AG20443 (cell line): ENCODE measurements at regions not wholly inside any gene's neighbourhood (a gene's known extent, or its start where the extent isn't known, plus 50 kb on each side); places are given as distances from the start of the nearest gene placed in this dataset.
A peak's percentile ranks its signal among the peaks of the same experiment; 100 is the strongest.

Source experiments
- DNase-seq: peaks from one replicate; pipeline ENCODE4 v3.0.0; 2012; ENCODE audit warnings: low spot score, mixed read lengths

DNA sequence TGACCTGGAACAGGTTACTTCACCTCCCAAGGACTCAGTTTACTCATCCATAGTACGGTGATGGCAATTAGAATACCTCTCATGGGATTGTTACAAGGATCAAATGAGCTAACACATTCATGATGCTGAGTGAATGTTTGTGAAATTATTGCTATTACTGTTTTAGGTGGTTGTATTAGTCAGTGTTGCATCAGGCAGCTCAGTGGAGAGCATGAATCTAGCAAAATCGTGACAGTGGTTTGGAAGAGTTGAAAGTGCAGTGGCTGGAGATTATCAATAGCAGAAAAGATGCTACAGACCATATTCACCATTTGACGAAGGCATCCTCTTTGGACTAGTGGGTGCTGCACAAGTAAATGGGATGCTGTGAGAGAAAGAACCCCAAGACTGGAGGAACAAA is 50.4 kb upstream of the CTNNBL1 start:
- DNase-seq = no peak

DNA sequence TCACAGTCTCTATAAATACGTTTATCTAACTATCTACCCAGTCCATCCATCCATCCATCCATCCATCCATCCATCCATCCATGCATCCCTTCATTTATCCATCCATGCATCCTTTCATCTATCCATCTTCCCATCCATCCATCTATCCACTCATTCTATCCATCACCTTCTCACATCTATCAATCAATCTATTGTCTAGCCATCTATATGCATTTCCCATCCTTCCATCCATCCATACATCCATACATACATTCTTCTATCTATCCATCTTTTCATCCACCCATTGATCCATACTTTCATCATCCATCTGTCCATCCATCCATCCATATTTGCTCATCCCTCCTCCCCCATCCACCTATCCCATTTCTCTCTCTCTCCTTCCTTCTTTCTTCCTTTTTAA is 51.6 kb upstream of the CTNNBL1 start:
- no peak for DNase-seq

- no peak for DNase-seq
Observed at GRCh38 chr20:37640600-37641561, 52.9 kb upstream of the CTNNBL1 start.

- no peak for DNase-seq
Observed at GRCh38 chr20:37638527-37638926, 55.3 kb upstream of the CTNNBL1 start.

DNA sequence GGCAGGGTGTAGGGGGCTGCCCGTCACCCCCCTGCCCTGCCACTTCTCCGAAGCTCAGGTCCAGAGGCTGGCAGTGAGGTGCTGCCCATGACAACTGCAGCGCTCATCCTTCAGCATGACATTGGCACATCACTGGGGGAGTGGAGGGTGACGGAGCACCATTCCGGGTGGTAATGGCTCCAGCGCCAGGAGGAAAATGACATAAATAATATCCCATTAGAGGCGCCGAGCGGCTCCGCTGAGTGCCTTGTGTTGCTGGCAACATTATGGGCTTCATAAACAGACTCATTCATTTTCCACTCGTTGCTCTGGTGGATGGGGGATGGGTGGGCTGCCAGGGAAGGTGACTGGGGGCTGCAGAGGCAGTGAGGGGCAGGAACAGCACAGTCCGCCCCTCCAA is 56.9 kb upstream of the CTNNBL1 start:
- no peak for DNase-seq

- no peak for DNase-seq
Observed at GRCh38 chr20:37636212-37636975, 57.4 kb upstream of the CTNNBL1 start.

GRCh38 chr20:37630993-37631392 is 62.8 kb upstream of the CTNNBL1 start:
- DNase-seq = no peak

DNA sequence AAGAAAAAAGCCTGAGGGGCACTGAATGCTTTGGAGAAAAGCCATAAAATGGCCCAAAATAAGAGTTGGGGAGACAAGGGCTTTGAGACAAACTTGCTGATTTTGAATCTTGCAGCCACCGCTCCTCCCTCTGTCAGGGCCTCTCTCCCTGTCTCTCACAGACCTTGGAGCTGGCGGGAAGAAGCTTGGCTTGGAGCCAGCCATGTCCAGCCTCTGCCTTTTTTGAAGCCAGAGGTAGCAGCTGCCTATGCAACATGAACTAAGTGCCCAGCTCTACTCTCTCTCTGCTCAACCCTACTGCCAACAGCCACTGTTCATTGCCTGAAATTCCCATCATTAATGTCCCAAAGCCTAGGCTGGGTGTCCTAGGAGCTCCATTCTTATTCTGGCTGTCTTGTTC is 63.7 kb upstream of the CTNNBL1 start:
- DNase-seq = no peak

- DNase-seq = no peak
Observed at GRCh38 chr20:37627767-37628130, 66.1 kb upstream of the CTNNBL1 start.

GRCh38 chr20:37627060-37627766 is 66.6 kb upstream of the CTNNBL1 start:
- DNase-seq = peak; percentile 73

GRCh38 chr20:37624963-37625362 is 68.9 kb upstream of the CTNNBL1 start:
- DNase-seq = no peak

- DNase-seq = no peak
Observed at GRCh38 chr20:37622728-37623127, 71.1 kb upstream of the CTNNBL1 start.

- no peak for DNase-seq
Observed at GRCh38 chr20:37619496-37619895, 74.3 kb upstream of the CTNNBL1 start.

DNA sequence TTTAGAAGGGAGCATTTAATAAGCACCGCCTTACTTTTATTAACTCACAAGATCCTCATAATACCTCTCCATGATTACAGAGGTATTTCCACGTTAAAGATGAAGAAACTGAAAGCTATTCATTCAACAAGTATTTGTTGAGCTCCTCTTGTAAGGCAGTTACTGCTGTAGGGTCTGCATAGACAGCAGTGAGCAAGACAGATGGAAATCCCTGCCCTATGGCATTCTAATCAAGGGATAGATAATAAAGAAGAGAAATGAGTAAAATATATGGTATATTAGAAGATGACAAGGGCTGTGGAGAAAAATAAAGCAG is 77.8 kb upstream of the CTNNBL1 start:
- DNase-seq = no peak

DNA sequence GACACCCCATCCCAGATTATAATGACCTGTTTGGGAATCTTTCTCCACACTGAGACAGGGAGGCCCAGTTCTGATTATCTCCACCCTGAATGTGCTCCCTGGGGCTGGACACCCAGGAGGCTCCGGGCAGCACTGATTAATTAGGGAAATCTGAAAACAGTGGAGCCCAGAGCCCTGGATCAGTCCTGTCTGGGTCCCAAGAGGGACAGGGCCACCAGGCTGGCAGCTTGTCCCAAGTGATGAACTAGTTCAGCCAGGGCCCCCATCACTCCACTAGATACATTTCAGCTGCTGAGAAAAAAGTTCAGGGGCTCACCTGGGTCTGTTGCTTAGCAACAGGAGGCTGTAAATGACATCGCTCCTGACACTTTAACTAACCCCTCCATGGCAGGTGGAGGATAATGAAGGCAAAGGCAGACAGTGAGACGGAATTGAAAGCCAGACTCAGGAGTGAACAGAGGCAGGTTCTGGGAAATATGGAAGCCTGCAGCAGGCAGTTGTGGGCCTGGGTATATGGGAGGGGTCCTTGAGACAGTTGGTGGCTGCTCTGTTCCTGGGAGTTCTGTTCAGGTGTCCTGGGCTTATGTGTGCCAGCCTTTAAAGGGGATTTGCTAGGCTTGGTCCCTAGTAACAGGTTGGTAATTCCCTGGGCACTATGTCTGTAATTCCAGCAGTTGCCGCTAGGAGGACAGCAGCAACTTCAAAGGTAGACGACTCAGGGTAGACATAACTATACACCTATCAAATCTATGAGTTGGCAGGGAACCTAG is 78.3 kb upstream of the CTNNBL1 start:
- peak; percentile 34 for DNase-seq

- DNase-seq = no peak
Observed at GRCh38 chr20:37611852-37612251, 82.0 kb upstream of the CTNNBL1 start.

DNA sequence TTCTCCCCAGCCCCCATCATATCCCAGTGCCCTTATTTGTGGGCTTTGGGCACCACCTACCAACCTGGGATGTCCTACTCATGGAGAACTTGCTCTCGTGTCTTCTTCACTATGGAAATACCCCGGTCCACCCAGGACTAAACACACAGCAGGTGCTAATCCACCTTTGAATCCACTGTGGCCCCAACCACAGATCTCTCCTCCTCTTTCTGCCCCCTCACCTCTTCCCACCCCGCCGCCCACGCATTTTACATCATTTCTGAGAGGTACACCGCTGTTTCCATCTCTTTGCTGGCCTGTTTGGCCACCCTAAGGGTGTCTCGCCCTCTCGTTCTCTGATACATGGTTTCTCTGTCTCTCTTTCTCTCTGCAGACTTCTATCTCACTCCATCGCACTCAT is 82.5 kb upstream of the CTNNBL1 start:
- no peak for DNase-seq

- DNase-seq = no peak
Observed at GRCh38 chr20:37610203-37610798, 82.6 kb upstream of the BLCAP start.

GRCh38 chr20:37602634-37603033 is 75.0 kb upstream of the BLCAP start:
- DNase-seq = no peak

GRCh38 chr20:37600486-37600885 is 72.8 kb upstream of the BLCAP start:
- DNase-seq = no peak

GRCh38 chr20:37598575-37599342 is 71.1 kb upstream of the BLCAP start:
- DNase-seq = no peak
